ENCODE measurements at regions not wholly inside any gene's neighbourhood (a gene's known extent, or its start where the extent isn't known, plus 50 kb on each side); places are given as distances from the start of the nearest gene placed in this dataset.
A peak's percentile ranks its signal among the peaks of the same experiment; 100 is the strongest.

DNA sequence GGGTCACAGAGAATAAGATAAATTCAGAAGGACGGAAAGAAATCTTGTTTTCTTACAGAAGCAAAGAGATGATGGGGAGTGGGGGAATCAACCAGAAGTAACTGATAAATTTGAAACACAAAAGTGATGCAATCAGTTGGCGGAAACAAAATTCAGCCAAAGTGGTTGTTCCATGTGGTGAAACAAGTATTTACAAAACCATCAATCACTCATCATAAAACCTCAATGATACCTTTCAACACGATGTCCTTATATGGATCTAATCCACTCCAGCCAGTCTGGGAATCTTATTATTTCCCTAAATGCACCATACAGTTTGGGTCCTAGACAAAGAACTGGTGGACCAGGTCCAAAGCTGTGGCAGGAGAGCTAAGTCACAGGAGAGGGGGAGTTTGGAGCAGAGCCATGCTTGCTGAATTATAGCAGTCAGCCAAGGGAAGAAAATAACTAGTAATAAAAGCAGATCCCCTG is 303.8 kb upstream of the LRRC7 start:
- DNase-seq, result peak; percentile 90

GRCh38 chr1:69269491-69269890 is 298.2 kb upstream of the LRRC7 start:
- no peak for DNase-seq

- no peak for DNase-seq
Observed at GRCh38 chr1:69271587-69272125, 296.1 kb upstream of the LRRC7 start.

GRCh38 chr1:69272684-69273083 is 295.0 kb upstream of the LRRC7 start:
- DNase-seq, result no peak

DNA sequence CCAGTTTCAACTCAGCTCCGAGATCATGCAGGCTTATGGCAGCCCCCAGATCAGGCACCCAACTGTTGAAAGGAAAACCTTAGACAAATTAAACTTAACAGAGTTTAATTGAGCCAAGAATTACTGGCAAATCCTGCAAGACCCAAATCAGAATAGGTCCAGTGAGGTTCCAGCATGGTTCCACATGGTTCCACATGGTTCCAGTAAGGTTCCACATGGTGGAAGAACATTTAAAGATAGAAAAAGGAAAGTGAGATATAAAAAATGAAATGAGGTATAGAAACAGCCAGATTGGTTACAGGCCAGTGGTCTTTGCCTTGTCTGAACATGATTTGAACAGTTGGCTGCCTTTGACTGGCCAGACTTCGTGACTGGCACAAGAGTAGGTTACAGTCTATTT is 288.8 kb upstream of the LRRC7 start:
- no peak for DNase-seq

DNA sequence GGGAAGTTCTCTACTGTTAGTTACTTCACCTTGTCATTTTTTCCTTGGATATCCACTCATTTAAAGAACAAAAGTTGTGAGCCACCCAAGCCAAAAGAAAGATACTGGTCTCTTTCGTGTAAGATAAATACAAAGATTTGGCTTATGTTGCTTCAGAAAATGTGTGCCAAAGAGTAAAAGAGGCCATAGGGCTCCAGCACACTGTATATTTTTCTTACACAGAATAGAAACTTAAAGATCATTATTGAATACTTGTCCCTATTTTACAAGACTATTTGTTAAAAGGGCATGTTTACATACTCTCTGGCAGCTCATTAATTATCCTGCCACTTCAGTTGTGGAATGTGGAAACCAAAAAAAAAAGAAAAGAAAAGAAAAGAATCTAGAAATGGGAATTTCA is 284.2 kb upstream of the LRRC7 start:
- no peak for DNase-seq

- DNase-seq, result no peak
Observed at GRCh38 chr1:69284508-69284907, 283.2 kb upstream of the LRRC7 start.

DNA sequence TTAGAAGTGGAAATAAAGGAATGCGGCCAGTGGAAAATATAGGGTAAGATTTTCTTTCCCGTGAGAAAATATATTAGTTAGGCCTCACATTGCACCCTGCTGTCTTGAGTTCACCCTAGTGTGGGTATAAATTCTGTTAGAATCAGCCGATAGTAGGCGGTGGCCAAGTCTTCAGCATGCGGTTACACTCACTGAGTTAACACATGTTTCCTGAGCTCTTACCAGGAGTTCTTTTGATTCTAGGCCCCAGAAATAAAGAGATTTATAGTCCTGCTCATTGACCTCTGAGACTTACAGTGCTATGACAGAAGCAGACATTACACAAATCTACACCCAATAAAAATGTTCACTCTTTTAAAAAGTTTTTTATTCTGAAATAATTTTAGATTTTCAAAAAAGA is 279.3 kb upstream of the LRRC7 start:
- DNase-seq, result no peak

DNA sequence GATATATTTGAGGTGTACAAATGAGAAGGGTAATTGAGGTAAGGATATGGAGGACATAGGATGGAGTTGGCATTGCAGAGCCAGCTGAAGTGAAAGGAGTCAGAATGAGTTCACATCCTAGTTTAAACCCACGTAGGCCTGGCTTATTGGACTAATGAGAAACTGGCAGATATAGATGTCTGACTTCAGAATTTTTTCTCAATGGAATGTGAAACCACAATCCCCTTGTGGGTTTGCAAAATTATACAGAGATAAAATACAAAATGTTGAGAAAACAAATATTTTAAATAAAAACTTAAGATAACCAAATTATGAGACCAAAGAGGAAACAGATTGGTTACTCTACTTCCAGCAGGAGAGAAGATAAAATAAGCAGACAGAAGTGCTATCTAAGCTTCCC is 277.4 kb upstream of the LRRC7 start:
- no peak for DNase-seq

DNA sequence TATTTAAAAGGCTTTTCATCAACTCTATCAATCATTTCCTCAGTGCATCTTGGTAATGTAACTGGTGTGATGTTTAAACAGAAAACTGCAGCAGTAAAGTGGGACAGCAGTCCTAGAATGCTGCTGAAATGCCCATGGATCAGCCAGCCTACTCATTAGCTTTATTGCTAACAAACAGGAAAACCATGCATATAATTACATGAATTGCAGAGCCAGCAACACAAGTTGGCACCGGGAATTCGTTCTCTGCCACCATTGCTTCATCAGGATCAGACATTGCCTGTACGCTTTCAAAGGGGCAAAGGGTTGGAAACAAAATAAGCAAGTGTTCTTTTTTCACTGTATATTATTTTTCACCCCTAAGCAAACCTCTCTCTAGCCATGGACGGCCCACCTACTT is 276.2 kb upstream of the LRRC7 start:
- DNase-seq, result no peak

- DNase-seq, result no peak
Observed at GRCh38 chr1:69292833-69293232, 274.9 kb upstream of the LRRC7 start.

GRCh38 chr1:69294171-69294570 is 273.6 kb upstream of the LRRC7 start:
- no peak for DNase-seq

DNA sequence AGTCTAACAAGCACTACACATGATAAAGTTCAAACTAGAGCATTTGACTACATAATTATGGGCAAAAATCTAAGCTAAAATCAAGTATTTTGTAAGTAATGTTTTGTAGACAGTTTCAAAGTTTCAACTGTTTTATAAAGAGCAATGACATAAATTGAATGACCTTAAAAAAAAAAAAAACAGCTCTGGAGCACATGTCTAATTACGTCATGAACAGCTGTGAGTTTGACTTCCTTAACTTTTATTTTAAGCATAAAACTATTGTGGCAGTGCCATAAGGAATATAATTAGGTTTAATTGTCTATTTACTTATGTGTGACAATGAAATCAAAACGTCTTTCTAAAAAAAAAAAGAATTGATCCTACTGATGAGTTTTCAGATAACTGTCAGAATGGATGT is 272.5 kb upstream of the LRRC7 start:
- DNase-seq, result no peak

DNA sequence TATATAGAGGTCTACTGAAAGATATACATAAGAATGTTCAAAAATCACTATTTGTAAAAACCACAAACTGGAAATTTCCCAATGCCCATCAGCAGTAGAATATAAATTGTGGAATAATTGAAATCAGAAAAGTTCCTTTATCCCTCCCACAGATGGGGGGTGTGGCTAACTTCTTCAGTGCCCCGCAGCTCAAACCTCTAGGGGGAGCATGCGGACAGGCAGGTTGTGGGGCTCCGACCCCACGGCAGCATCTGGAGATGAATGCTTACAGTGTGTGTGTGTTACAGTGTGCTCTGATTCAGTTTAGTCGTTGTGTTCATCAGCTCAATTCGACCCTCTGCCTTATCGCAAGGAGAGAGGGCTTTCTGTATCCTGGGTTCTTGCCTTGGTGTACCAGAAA is 262.1 kb upstream of the LRRC7 start:
- DNase-seq, result no peak

DNA sequence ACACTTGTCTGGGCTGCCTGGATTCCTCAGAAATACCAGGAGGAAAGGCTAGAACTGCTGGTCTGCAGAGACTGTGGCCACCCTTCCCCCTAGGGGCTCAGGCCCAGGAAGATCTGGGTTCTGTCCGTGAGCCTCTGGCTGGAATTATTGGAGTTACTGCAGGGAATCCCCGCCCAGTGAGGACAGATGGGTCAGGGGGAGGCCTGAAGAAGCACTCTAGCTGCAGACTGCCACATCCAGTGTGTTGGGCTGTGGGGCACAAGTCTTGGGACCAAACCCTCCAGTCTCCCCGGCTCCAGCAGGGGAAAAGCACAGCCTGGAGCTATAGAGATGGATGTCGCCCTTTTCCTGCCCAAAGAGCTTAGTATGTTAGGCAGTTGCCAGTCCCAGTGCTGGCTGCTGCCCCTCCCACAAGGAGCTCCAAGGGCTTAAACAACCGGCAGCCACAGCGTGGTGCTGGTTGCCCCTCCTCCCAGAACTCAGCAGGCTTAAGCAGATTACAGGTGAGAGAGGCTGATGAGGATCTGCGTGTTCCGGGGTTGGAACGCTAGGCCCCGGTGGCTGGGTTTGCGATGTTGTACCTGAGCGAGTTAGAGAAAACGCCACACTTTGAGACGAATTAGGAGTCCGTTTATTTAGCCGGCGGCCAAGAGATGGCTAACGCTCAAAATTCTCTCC is 255.5 kb upstream of the LRRC7 start:
- no peak for DNase-seq

DNA sequence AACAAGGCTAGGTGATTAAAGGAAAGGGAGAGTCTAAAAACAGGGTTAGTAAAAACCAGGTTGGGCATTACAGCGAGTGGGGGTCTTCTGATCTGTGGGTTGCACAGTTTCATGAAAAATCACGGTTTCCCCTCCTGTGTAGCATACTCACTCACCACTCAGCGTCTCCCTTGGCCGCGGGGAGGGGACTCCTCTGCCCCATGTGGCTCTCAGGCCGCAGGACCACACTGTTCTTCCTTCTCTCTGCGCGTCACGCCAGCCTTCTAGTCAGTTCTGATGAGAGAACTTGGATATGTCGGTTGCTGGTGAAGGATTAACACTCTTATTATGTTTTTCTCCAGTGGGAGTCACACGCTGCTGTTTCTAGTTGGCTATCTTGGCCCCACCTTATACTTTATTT is 254.6 kb upstream of the LRRC7 start:
- no peak for DNase-seq

DNA sequence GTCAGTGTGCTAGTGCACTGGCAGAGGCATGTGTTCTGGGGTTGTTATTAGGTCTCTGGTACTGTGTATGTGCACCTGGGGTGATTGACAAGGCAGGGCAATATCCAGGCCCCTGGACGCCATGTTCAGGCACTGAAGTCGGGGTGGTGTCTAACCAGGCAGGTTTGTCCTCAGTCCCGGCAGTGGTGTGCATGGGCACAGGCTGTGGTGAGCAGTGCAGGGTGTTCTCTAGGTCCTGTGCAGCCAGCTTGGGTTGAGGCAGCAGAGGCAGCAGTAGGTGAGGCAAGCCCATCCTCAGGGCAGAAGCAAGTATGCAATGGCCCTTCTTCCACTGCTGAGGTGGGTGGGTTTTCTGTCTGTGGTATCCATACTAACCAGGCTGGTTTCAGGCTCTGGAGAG is 252.3 kb upstream of the LRRC7 start:
- no peak for DNase-seq

- no peak for DNase-seq
Observed at GRCh38 chr1:69315823-69316222, 251.9 kb upstream of the LRRC7 start.

GRCh38 chr1:69319287-69319686 is 248.4 kb upstream of the LRRC7 start:
- no peak for DNase-seq

GRCh38 chr1:69320757-69321211 is 246.9 kb upstream of the LRRC7 start:
- no peak for DNase-seq

DNA sequence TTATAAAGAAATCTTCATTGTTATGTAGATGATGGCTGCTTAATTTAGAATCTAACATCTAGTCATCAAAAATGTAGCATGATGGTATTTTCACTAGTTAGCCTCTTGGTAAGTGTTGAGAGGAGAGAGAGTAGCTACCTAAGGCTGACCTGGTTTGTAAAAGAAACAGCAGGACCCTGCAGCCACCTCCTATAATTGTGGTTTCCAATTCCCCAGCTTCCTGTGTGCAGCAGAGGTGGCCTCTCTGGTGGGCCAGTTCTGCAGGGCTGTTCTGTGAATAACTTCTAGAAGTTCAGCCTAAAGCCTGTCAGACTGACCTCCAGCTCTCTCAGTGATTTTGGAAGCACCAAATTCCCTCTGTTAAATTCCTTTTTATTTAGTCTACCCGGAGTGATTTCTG is 246.4 kb upstream of the LRRC7 start:
- DNase-seq, result no peak

GRCh38 chr1:69328186-69328585 is 239.5 kb upstream of the LRRC7 start:
- DNase-seq, result no peak

DNA sequence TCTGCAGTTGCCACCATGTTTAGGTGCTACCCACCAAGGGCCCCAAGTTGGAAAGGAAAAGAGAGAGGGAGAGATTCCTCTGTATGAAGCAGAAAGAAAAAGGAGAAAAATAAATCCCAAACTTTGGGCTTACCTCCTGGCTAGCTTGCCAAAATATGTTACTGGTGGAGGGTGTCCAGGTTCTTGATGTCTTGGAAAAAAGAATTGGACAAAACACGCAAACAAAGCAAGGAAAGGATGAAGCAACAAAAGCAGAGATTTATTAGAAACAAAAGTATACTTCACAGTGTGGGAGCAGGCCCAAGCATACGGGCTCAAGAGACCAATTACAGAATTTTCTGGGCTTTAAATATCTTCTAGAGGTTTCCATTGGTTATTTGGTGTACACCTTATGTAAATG is 204.5 kb upstream of the LRRC7 start:
- no peak for DNase-seq

GRCh38 chr1:69373520-69373919 is 194.2 kb upstream of the LRRC7 start:
- DNase-seq, result no peak

- DNase-seq, result no peak
Observed at GRCh38 chr1:69376408-69376807, 191.3 kb upstream of the LRRC7 start.

Data from NCI-H1048 (cell line).